ENCODE measurements at regions not wholly inside any gene's neighbourhood (a gene's known extent, or its start where the extent isn't known, plus 50 kb on each side); places are given as distances from the start of the nearest gene placed in this dataset.

GRCh38 chr1:83670909-83671565 is 327.9 kb downstream of the TTLL7 start:
- no peak for DNase-seq

- DNase-seq: no peak
These were observed 357.0 kb downstream of the TTLL7 start for GRCh38 chr1:83641796-83642443.

- no peak for DNase-seq
These were observed 357.7 kb downstream of the TTLL7 start for GRCh38 chr1:83641206-83641658.

GRCh38 chr1:83639785-83640184 is 359.1 kb downstream of the TTLL7 start:
- DNase-seq: no peak

- no peak for DNase-seq
These were observed 361.3 kb downstream of the TTLL7 start for GRCh38 chr1:83637586-83637985.

- DNase-seq: no peak
These were observed 361.9 kb downstream of the TTLL7 start for GRCh38 chr1:83637009-83637408.

- DNase-seq: no peak
These were observed 366.0 kb downstream of the TTLL7 start for GRCh38 chr1:83632906-83633305.

- DNase-seq: no peak
These were observed 367.1 kb downstream of the TTLL7 start for GRCh38 chr1:83631851-83632250.

- no peak for DNase-seq
These were observed 371.9 kb downstream of the TTLL7 start for GRCh38 chr1:83627045-83627444.

- no peak for DNase-seq
These were observed 372.3 kb downstream of the TTLL7 start for GRCh38 chr1:83626603-83627002.

- DNase-seq: no peak
These were observed 373.3 kb downstream of the TTLL7 start for GRCh38 chr1:83625646-83626045.

- no peak for DNase-seq
These were observed 378.9 kb downstream of the TTLL7 start for GRCh38 chr1:83620016-83620415.

GRCh38 chr1:83619170-83619896 is 379.6 kb downstream of the TTLL7 start:
- DNase-seq: no peak

GRCh38 chr1:83617883-83618282 is 381.0 kb downstream of the TTLL7 start:
- DNase-seq: no peak

GRCh38 chr1:83615370-83615769 is 383.6 kb downstream of the TTLL7 start:
- no peak for DNase-seq

GRCh38 chr1:83606416-83606955 is 392.4 kb downstream of the TTLL7 start:
- no peak for DNase-seq

GRCh38 chr1:83596331-83596730 is 402.6 kb downstream of the TTLL7 start:
- DNase-seq: no peak

GRCh38 chr1:83593073-83593472 is 405.9 kb downstream of the TTLL7 start:
- no peak for DNase-seq

GRCh38 chr1:83588140-83588539 is 410.8 kb downstream of the TTLL7 start:
- DNase-seq: no peak

- no peak for DNase-seq
These were observed 415.4 kb downstream of the TTLL7 start for GRCh38 chr1:83583351-83584014.

- no peak for DNase-seq
These were observed 417.2 kb downstream of the TTLL7 start for GRCh38 chr1:83581747-83582146.

- no peak for DNase-seq
These were observed 424.1 kb downstream of the TTLL7 start for GRCh38 chr1:83574791-83575190.

GRCh38 chr1:83573776-83574175 is 425.2 kb downstream of the TTLL7 start:
- no peak for DNase-seq
